ENCODE measurements at regions not wholly inside any gene's neighbourhood (a gene's known extent, or its start where the extent isn't known, plus 50 kb on each side); places are given as distances from the start of the nearest gene placed in this dataset.

DNA sequence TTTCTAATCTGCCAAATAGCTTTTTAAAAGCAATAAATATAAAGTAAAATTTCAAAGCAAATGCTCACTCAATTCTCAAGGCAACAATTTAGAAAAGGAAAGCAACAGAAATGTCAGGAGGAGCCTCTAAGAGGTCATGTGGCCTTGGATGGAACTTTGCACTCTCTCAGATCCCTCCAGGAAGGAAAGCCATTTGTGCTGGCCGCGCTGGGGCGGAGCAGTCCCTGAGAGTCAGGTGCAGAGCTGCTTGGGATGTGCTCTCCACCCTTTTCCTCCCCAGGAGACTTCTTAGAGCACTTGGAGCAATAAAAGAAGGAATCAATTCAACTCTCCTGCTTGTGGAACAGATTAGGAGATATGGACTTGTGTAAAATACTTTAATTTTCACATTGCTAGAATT, 379.8 kb upstream of the LINC00305 start:
- DNase-seq: no peak

- DNase-seq: no peak
Measured at GRCh38 chr18:64519201-64519600, 370.3 kb upstream of the LINC00305 start.

GRCh38 chr18:64518191-64518590, 369.3 kb upstream of the LINC00305 start:
- no peak for DNase-seq

DNA sequence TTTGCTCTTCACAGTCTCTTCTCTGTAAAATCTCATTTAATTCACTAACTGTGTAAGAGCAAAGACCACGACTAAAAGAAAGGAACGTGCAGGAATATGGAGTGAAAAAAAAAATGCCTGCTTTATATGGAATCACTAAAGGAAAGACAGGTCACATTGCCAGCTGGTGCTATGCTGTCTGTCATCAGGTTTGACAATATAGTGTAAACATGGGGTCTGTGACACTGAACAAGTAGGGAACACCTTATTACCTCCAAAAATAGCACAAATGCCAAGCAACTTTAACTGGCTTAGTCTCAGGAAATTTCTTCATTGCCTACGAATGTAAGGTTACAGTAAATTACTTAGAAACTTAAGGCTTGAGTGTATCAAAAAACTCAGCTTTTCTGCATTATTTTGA, 364.5 kb upstream of the LINC00305 start:
- no peak for DNase-seq

DNA sequence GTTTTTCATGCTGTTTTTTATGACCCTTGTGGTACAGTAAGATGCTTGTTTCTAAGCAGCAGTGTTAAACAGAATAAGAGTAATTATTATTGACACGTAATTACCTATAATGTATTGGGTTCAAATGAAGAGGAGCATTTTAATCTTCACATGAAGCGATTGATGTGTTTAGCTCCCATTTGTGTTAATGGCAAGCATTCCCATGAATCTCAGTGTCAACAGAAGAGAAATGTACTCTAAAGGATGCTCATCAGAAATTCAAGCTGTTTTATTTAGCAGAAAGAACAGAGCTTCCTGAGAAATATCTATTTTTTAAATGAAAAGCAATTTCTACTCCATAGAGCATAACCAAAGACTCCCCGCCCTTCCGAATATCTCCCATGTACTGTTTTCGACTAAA, 341.3 kb upstream of the LINC00305 start:
- DNase-seq: no peak

DNA sequence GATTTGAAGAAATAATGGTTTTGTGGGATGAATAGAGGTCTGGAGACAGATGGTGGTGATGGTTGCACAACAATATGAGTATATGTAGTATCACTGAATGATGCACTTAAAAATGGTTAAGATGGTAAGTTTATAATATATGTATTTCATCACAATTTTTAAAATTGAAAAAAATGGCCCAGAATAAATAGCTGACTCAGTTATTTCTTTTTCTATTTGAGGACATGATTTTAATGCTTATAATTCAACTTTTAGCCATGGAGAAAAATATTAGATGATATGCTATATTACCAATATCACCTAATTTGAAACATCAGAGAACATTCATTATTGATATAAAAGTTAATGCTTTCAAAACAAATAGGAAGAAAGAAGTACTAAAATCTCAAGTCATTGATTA, 339.8 kb upstream of the LINC00305 start:
- DNase-seq: no peak

- DNase-seq: no peak
Measured at GRCh38 chr18:64474773-64475172, 325.9 kb upstream of the LINC00305 start.

GRCh38 chr18:64474255-64474654, 325.4 kb upstream of the LINC00305 start:
- no peak for DNase-seq

DNA sequence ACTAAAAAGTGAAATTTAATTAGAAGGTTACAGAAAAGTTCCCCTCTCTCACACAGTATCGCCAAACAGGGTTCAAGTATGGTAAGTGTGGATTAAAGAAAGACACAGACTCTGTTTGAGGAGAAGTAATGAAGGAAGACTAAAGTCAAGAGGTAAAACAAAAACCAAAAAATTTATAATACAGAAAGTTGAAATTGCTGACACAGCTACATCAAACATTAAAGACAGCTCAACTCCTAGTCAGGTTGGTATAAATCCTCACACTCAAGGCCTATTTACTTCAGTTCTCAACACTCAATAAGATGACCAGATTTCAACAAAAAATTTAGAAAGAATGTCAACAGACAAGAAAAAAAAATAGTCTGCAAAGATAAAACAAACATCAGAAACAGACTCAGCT, 300.5 kb upstream of the LINC00305 start:
- DNase-seq: no peak

- DNase-seq: no peak
Measured at GRCh38 chr18:64444819-64445218, 295.9 kb upstream of the LINC00305 start.

- DNase-seq: no peak
Measured at GRCh38 chr18:64438178-64438577, 289.3 kb upstream of the LINC00305 start.

GRCh38 chr18:64436111-64436510, 287.2 kb upstream of the LINC00305 start:
- DNase-seq: no peak

DNA sequence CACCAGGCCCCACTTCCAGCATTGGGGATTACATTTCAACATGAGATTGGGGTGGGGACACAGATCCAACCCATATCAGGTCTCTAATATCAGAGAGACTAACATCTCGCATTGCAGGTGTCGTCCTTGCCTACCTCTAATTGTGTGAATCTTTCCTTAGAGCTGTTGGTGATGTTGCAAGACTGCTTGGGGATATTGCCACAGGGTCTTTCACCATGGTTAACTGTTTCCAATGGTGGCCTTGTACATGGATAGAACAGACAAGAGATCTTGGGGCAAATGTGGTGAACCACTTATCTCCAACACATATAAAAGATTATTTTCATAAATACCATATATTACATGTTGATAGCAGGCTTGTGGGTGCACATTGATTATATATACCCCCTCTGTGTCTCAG, 270.3 kb upstream of the LINC00305 start:
- DNase-seq: no peak

- DNase-seq: no peak
Measured at GRCh38 chr18:64416990-64417389, 268.1 kb upstream of the LINC00305 start.

GRCh38 chr18:64415218-64415617, 266.3 kb upstream of the LINC00305 start:
- DNase-seq: no peak

- DNase-seq: no peak
Measured at GRCh38 chr18:64410685-64411084, 261.8 kb upstream of the LINC00305 start.

- no peak for DNase-seq
Measured at GRCh38 chr18:64409511-64409910, 260.6 kb upstream of the LINC00305 start.

- DNase-seq: no peak
Measured at GRCh38 chr18:64407606-64408005, 258.7 kb upstream of the LINC00305 start.

DNA sequence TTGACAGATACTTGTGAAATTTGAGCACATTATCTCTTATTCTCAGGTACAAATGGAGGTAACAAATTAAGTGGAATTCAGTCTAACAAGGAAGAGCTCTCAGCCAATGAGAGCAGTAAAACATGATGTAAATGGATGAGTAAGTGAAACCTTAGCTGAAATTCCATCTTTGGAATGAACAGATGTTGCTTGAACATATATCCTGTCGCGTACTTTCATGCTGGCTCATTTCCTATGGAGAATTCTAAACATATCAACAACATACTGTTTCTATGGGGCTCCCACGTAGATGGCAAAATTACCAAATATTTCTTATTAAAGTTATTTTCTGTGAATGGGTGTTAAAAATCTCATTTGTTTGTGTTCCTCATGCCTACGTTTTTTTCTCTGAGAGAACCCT, 256.3 kb upstream of the LINC00305 start:
- DNase-seq: no peak

GRCh38 chr18:64403784-64404503, 255.1 kb upstream of the LINC00305 start:
- DNase-seq: no peak

DNA sequence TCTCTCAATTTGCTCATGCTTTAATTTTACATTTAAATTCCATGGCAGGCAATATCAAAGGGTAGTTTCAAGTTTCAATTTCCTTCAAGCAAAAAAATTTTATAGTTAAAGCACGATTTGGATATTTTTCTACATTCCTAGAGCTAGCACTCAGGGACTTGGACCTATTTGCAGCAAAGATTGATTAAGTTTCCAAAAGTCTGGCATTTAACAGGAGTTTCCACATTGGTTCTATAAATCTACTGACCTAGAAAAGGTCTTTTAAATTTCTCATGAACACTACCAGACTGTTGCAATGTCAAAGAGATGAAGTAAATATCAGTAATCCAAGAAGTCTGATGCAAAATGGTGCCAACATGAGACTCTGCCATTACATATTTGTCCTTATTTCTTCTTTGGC, 253.7 kb upstream of the LINC00305 start:
- no peak for DNase-seq

- no peak for DNase-seq
Measured at GRCh38 chr18:64401268-64402060, 252.6 kb upstream of the LINC00305 start.

- no peak for DNase-seq
Measured at GRCh38 chr18:64399566-64399965, 250.7 kb upstream of the LINC00305 start.

DNA sequence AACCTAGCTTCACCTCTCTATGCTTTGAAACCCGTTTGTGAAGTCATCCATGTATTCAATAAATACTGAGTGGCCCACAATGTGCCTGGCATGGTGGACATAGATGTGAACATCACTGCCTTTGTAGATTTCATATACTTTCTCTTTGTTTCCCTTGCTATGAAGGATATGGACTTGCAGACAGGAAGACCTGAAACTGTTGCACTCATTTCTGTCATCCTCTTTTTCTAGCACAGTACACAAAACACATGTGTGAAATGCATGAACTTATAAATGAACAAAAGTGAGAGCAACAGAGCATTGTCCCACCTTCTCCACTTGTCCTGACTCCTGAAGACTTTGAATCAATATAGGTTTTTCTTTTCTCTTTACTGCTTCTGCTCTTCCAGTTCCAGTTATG, 249.4 kb upstream of the LINC00305 start:
- DNase-seq: no peak

DNA sequence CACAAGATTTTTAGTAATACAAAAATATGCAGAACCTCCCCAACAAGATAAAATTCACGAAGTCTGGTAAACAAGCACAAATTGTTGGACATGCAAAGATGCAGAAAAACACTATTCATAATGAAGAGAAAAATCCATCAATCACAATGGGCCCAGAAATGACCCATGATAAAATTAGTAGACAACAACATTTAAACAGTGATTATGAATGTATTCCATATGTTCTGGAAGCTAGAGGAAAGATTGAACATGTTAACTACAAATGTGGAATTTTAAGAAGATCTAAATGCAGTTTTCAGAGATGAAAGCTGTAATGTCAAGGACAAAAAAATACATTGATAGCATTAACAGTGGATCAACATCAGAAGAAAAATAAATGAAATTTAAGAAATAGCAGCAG, 243.3 kb upstream of the LINC00305 start:
- DNase-seq: no peak
